ENCODE measurements at regions not wholly inside any gene's neighbourhood (a gene's known extent, or its start where the extent isn't known, plus 50 kb on each side); places are given as distances from the start of the nearest gene placed in this dataset.

DNA sequence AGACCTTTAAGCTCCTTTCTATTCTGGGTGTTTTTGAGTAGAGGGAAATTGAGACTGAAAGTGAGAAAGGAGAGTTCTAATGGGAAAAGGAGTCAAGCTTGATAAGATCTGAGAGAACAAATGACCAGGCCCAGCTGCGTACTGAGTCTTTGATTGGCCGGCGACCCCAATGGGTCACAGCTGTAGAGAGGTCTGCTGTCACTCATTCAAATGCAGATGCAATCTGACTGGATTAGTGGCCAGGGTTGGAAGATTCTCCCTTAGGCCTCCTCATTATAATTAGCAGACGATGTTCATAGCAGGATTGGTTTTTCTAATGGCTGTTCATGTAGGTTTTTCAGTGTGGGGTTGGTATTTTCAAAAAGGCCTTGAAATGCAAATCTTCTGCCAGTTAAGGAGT, 127.2 kb upstream of the SLC25A13 start:
- Histone ChIP-seq H3K27me3 (ENCODE audit: control insufficient read depth, insufficient read depth, low read length) (peaks cover 3% of the 10 kb centered on the region; the same call in 1 of the 2 replicates), H3K36me3 (ENCODE audit: control insufficient read depth, insufficient read depth, low read length) (no peaks in the 10 kb centered on the region), H3K9me3 (ENCODE audit: control insufficient read depth, insufficient read depth, low read depth, low read length) (no peaks in the 10 kb centered on the region), H3K4me1 (ENCODE audit: control insufficient read depth, insufficient read depth, low read length) (no peaks in the 10 kb centered on the region), H3K27ac (ENCODE audit: low read length) (no peak overlapping the region), H3K4me3 (ENCODE audit: low read depth in 2 of 2, low read length in 2 of 2) (no peak overlapping the region)
- no TSS peak for BruUV-seq (replicated peaks)
- CTCF ChIA-PET, result no interaction called here
- intact Hi-C loops (cut with micrococcal nuclease; ENCODE audit: unreplicated experiment) (no loop called here), in situ Hi-C loops (cut with HindIII; ENCODE audit: low pct_unique_long_range_greater_than_20kb, low sequenced_read_pairs) (no loop called here)
- POLR2A ChIA-PET, result interaction anchor here (0.6 kb wide), 1 partner anchor 139 kb away, joined by 9 read pairs; no protein-coding TSS in a partner anchor
- DNase-seq (ENCODE audit: low read depth, low spot score) (no peak), ATAC-seq (no peak)
- TF ChIP-seq POLR2AphosphoS5 (IDR thresholded peaks at IDR 0.05; ENCODE audit: low read depth, low read length) (no peak), TCF7L2 (IDR thresholded peaks at IDR 0.05; ENCODE audit: low read depth, low read length) (no peak), CTCF (IDR thresholded peaks at IDR 0.05) (no peak), SIN3A (IDR thresholded peaks at IDR 0.05; ENCODE audit: borderline replicate concordance, insufficient read depth, low read depth, low read length) (no peak)
- TF ChIP-seq, protein P1, sequence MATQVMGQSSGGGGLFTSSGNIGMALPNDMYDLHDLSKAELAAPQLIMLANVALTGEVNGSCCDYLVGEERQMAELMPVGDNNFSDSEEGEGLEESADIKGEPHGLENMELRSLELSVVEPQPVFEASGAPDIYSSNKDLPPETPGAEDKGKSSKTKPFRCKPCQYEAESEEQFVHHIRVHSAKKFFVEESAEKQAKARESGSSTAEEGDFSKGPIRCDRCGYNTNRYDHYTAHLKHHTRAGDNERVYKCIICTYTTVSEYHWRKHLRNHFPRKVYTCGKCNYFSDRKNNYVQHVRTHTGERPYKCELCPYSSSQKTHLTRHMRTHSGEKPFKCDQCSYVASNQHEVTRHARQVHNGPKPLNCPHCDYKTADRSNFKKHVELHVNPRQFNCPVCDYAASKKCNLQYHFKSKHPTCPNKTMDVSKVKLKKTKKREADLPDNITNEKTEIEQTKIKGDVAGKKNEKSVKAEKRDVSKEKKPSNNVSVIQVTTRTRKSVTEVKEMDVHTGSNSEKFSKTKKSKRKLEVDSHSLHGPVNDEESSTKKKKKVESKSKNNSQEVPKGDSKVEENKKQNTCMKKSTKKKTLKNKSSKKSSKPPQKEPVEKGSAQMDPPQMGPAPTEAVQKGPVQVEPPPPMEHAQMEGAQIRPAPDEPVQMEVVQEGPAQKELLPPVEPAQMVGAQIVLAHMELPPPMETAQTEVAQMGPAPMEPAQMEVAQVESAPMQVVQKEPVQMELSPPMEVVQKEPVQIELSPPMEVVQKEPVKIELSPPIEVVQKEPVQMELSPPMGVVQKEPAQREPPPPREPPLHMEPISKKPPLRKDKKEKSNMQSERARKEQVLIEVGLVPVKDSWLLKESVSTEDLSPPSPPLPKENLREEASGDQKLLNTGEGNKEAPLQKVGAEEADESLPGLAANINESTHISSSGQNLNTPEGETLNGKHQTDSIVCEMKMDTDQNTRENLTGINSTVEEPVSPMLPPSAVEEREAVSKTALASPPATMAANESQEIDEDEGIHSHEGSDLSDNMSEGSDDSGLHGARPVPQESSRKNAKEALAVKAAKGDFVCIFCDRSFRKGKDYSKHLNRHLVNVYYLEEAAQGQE (IDR thresholded peaks at IDR 0.05; ENCODE audit: insufficient read depth in 1 of 2, low read depth in 2 of 2, low read length in 1 of 2), result no peak

DNA sequence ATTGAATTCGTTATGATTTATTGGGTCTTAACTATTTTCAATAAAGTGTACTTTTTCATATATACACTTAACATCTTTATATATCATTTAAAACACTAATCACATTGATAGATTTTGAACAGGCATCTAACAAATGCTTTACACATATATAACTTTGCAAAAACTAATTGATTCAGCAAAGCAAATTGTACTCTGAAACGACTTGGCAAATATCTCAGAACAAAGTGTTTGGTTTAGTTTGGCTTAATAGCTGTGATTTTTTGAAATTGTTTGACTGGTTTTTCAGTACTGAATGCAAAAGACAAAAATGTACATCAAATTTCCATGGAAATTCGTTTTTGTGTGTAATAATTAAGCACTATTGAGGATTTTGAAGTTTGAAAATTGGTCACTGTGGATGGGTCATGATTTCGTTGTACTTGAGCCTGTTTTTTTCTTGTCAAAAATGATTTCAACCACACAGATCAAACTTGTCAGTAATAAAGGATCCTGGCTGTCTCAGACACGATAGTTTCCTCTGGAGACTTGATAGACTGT, 125.3 kb upstream of the SLC25A13 start:
- POLR2A ChIA-PET, result no interaction called here
- Histone ChIP-seq H3K9me3 (ENCODE audit: control insufficient read depth, insufficient read depth, low read depth, low read length) (no peaks in the 10 kb centered on the region), H3K36me3 (ENCODE audit: control insufficient read depth, insufficient read depth, low read length) (no peaks in the 10 kb centered on the region), H3K27ac (ENCODE audit: low read length) (no peak overlapping the region), H3K4me3 (ENCODE audit: low read depth in 2 of 2, low read length in 2 of 2) (no peak overlapping the region), H3K27me3 (ENCODE audit: control insufficient read depth, insufficient read depth, low read length) (peaks cover 3% of the 10 kb centered on the region; the same call in 1 of the 2 replicates), H3K4me1 (ENCODE audit: control insufficient read depth, insufficient read depth, low read length) (no peaks in the 10 kb centered on the region)
- no TSS peak for BruUV-seq (replicated peaks)
- ATAC-seq (no peak), DNase-seq (ENCODE audit: low read depth, low spot score) (no peak)
- CTCF ChIA-PET, result no interaction called here
- TF ChIP-seq CTCF (IDR thresholded peaks at IDR 0.05) (no peak), POLR2AphosphoS5 (IDR thresholded peaks at IDR 0.05; ENCODE audit: low read depth, low read length) (no peak), SIN3A (IDR thresholded peaks at IDR 0.05; ENCODE audit: borderline replicate concordance, insufficient read depth, low read depth, low read length) (no peak), TCF7L2 (IDR thresholded peaks at IDR 0.05; ENCODE audit: low read depth, low read length) (no peak)
- TF ChIP-seq, protein P1 (IDR thresholded peaks at IDR 0.05; ENCODE audit: insufficient read depth in 1 of 2, low read depth in 2 of 2, low read length in 1 of 2), result no peak
- in situ Hi-C loops (cut with HindIII; ENCODE audit: low pct_unique_long_range_greater_than_20kb, low sequenced_read_pairs), result no loop called here
- intact Hi-C loops (cut with micrococcal nuclease; ENCODE audit: unreplicated experiment), result no loop called here
